UCSD-AML1 (cell line): ENCODE measurements at regions not wholly inside any gene's neighbourhood (a gene's known extent, or its start where the extent isn't known, plus 50 kb on each side); places are given as distances from the start of the nearest gene placed in this dataset.
"Not testable (repeated sequence)": the region's sequence is repeated elsewhere in the genome, so short reads cannot be mapped to it uniquely, and the experiment has no call there.

Experiments used
- DNase-seq: peaks from one replicate; lab custom pipeline; 2025; ENCODE audit not compliant: unreplicated experiment; lab: John Stamatoyannopoulos, UW

DNA sequence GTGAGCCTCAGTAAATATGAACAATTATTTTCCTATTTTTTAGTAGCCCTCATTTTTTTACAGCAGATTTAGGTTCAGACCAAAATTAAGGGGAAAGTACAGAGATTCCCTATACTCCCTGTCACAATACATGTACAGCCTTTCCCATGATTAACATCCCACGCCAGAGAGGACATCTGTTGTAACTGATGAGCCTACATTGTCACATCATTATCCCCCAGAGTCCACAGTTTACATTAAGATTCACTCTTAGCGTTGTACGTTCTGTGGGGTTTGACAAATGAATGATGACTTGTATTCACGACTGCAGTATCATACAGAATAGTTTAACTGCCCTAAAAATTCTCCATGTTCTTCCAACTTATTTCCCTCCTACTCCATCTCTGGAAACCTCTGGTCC, 262.3 kb upstream of the MSX2 start:
- no peak for DNase-seq

DNA sequence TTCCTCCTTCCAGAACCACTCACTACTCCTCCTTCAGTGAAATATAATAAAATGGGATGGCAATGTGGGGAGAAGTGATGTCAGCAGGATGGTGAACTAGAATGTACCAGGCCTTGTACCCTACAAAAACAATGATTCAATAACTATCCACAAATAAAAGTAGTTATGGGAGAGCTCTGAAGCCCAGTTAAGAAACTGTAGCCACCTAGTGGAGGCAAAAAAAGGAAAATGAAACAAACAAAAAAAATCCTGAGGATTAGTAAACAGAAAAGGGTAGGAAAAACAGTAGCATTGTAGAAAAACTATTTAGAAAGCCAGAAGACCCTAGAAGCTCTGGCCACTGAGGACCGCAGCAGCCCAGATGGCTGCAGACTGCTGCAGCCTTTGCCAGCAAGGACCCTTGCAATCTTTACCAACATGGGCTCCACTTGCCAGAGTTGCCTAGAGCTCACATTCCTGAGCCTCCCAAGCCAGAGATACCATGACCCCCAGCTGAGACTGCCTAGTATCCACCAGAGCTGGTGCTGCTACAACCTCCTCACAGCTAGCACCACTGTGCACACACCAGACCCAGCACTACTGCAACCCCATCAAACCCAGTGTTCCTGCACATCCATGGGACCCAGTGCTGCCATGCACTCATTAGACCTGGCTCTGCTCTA, 259.7 kb upstream of the MSX2 start:
- DNase-seq, result no peak

DNA sequence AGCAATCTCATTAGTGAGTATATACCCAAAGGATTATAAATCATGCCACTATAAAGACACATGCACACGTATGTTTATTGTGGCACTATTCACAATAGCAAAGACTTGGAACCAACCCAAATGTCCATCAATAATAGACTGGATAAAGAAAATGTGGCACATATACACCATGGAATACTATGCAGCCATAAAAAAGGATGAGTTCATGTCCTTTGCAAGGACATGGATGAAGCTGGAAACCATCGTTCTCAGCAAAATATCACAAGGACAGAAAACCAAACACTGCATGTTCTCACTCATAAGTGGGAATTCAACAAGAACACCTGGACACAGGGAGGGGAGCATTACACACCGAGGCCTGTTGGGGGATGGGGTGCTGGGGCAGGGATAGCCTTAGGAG, 252.9 kb upstream of the MSX2 start:
- not testable (repeated sequence) for DNase-seq

DNA sequence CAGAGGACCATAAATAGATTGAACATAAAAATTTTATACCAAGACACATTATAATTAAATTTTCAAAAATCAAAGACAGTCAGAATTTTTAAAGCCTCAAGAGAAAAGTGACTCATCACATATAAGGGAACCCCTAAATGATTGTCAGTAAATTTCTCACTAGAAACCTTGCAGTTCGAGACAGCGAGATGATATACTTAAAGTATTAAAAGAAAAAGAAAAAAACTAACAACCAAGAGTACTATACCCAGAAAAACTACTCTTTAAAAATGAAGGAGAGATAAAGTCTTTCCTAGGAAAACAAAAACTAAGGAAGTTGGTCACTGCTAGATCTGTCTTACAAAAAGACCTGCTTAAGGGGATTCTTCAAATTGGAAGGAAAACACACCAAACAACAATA, 251.4 kb upstream of the MSX2 start:
- DNase-seq, result no peak

DNA sequence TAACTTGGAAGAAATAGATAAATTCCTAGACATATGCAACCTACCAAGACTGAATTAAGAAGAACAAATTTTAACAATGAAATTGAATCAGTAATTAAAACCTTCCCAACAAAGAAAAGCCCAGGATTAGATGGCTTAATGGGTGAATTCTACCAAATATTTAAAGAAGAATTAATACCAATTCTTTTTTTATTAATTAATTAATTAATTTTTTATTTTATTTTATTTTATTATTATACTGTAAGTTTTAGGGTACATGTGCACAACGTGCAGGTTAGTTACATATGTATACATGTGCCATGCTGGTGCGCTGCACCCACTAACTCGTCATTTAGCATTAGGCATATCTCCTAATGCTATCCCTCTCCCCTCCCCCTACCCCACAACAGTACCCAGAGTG, 248.4 kb upstream of the MSX2 start:
- DNase-seq, result not testable (repeated sequence)

DNA sequence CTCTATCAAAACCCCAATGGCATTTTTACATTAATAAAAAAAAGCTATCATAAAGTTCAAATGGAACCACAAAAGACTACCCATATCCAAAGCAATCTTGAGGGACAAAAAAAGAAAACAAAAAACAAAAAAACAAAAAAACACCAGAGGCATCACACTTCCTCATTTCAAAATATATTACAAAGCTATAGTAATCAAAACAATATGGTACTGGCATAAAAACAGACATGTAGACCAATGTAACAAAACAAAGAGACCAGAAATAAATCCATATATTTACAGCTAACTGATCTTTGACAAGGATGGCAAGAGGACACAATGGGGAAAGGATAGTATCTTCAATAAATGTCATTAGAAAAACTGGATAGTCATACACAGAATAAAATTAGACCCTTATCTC, 245.1 kb upstream of the MSX2 start:
- no peak for DNase-seq

DNA sequence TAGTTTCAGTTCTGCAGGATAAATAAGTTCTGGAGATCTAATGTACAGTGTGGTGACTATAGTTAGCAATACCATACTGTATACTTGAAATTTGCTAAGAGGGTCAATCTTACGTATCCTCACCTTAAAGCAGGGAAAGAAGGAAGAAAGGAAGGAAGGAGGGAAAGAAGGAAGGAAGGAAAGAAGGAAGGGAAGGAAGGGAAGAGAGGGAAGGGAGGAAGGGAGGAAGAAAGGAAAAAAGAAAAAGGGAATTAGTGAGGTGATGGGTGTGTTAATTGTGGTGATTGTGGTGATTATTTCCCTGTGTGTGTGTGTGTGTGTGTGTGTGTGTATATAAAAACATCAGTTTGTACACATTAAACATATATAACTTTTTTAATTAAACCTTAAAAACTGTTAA, 242.6 kb upstream of the MSX2 start:
- DNase-seq, result no peak

DNA sequence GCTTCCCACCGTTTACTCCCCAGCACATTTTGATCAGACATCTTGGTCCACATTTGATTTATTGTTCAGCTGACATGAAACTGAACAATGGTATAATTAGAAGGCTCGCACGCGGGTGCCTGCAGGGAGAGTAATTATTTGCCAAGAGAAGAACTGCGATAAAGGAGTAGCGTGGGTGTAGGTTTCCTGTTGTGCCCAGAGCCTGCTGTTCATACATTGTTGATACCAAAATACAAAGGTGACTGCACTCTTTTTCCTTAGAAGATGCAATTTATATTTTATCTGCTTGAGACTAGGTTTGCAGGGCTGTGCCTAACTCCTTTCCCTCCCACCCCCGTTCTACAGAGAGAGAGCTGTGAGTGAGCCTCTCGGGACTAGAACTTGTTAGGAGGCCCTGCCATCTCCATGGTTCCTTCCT, 241.8 kb upstream of the MSX2 start:
- DNase-seq, result no peak

DNA sequence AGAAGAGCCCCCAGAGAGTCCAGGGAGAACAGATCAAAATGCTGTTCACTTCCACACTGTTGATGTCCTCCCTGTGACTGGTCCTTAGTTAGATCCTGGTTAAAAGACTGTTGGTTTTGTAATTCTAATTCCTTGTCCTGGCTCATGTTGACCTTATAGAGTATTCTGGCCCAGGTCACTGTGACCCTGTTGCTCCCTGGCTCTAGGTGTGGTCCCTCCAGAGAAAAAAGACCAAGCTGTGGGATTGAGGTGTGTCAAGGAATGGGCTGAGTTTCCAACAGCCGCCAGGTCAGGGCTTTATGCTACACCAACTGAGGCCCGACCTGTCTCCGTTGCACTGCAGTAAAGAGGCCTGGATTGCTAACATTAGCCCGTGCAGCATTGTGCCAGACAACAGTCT, 241.0 kb upstream of the MSX2 start:
- no peak for DNase-seq

DNA sequence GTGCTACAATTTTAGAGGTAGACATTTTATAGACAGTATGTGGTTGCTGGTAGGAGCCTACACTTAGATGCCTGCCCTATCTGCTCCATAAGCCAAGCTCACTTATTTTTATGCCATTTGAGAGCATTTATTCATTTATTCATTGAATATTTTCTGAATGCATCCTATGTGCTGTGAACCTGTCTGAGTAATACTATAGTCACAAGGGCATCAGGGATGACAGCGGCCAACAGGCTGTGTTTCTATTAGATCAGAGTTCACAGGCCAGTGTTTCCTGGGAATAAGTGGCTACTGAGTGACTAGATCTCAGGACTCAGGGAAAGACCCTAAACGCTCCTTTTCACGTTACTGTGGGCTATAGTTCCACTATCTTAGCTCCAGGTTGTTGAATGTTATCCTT, 235.2 kb upstream of the MSX2 start:
- no peak for DNase-seq

DNA sequence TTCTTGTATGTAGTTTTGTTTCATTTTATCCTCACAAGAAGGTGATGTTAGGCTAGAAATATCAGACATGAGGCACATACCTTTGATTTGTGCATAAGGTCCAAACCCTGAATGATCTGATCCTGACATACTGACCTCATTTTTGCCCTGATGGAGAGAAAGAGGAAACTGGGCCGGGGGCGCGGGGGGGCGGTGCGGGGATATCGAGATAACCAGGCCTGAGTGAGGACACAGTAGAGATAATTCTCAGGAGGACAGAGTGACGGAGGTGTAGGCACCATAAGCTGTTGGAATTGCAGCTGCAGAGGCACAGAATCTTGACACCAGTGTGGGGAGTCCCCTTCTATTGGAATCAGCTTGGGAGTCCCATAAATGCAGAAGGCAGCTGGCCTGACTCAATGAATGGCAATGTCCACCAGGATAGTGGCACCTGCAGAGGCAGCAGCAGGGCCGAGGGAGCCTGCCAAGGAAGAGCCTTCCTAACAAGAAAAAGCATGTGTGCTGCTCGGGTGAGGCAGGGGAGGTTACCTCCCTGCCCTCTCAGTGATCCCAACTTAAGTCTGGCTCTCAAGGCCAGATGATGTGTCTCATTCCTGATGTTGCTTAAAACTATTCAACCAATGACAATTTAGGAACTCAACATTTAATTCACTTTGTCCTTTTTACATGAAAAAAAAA, 234.3 kb upstream of the MSX2 start:
- DNase-seq, result no peak

DNA sequence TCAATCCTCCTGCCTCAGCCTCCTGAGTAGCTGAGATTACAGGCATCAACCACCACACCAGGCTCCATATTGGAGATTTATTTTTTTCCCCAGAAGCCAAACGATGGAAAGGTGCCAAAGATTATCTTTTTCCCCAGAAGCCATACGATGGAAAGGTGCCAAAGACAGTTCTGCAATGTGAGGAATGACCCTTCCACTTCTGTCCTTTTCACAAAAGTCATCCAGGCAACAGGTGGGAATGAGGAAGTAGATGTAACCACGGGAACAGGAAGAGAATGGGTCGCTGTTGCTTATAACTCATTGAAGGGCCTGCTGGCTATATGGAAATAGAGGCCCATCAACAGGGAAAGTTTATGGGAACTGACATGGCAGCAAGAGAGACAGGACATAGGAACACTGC, 233.7 kb upstream of the MSX2 start:
- DNase-seq, result no peak

DNA sequence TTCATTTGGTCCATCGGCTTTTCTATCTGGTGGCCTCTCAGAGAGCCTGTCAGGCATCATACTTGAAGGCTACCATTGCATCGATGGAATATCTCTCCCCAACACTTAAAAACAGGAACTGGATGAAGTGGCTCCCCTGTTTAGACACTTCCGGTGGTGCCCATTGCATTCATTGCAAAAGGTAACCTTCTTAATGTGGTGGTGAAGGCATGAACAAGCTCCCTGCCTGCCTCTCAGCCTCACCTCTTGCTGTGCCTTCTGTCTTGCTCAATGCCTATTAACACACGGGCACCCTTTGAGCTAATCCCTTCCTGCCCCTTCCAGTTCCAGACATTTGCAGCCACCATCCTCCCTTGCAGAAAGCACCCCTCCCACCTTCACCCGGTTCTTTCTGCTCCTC, 233.1 kb upstream of the MSX2 start:
- no peak for DNase-seq

DNA sequence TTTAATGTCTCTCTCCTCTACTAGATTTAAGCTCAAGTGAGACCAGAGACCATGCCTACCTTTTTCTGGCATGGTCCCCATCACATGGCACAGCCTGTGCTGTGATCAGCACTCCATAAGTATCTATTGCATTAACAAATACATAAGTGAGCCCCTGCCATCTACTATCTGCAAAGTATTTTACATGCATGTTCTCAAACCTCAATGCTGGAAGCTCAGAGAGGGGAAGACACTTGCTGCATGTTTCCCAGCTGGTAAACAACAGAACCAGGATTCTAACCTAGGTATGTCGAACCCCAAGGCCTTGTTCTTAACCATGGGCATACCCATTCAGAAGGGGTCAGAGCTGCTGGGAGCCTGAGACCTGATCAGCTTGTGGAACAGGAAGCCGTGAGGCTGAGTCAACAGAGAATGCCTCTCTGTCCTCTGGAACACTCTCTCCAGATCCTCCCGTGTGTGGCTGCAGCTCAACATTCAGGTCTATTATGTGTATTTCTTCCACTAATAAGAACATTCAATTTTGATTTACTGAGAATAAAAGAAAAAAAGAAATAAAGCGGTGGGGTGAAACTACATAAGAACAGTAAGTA, 232.5 kb upstream of the MSX2 start:
- no peak for DNase-seq

DNA sequence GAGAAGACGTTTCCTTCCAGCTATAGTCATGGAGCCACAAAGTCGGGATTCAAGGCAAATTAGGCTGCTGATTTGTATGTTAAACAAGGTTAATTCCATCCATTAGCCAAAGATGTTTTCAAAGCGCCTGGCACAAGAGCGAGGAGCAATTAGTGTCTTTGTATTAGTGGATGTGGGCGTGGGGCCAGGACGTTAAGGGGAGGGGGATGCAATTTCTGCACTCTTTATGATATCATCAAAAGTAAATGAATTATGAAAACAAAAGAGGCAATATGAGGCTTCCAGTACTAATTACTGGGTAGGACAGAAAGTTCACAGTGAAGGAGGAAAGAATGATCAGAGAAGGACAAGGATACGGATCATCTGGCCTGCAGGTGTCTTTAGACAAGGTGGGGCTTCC, 230.9 kb upstream of the MSX2 start:
- DNase-seq, result no peak

DNA sequence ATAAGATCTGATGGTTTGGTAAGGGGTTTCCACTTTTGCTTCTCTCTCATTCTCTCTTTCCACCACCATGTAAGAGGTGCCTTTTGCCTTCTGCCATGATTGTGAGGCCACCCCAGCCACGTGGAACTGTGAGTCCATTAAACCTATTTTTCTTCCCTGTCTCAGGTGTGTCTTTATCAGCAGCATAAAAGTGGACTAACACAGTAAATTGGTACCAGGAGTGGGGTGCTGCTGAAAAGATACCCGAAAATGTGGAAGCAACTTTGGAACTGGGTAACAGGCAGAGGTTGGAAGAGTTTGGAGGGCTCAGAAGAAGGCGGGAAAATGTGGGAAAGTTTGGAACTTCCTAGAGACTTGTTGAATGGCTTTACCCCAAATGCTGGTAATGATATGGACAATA, 226.4 kb upstream of the MSX2 start:
- not testable (repeated sequence) for DNase-seq

DNA sequence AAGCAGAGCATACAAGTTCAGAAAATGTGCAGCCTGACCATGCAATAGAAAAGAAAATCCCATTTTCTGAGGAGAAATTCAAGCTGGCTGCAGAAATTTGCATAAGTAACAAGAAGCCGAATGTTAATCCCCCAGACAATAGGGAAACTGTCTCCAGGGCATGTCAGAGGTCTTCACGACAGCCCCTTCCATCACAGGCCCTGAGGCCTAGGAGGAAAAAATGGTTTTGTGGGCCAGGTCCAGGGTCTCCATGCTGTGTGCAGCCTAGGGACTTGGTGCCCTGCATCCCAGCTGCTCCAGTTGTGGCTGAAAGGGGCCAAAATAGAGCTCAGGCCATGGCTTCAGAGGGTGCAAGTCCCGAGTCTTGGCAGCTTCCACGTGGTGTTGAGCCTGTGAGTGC, 225.8 kb upstream of the MSX2 start:
- not testable (repeated sequence) for DNase-seq

DNA sequence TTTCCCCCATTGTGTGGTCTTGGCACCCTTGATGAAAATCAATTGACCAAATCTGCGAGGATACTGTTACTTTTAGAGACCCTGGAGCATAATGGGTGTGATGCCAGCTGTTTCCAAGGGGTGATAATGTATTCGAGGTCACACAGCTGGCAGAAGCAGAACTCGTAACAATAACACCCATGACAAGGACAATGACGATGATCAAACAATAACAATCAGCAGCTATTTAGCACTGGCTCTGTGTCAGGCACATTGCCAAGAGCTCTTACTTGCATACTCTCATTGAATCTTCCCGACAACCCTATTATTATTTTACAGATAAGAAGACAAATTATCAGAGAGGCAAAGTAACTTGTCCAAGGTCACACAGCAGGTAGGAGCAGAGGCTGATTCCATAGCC, 223.7 kb upstream of the MSX2 start:
- no peak for DNase-seq

DNA sequence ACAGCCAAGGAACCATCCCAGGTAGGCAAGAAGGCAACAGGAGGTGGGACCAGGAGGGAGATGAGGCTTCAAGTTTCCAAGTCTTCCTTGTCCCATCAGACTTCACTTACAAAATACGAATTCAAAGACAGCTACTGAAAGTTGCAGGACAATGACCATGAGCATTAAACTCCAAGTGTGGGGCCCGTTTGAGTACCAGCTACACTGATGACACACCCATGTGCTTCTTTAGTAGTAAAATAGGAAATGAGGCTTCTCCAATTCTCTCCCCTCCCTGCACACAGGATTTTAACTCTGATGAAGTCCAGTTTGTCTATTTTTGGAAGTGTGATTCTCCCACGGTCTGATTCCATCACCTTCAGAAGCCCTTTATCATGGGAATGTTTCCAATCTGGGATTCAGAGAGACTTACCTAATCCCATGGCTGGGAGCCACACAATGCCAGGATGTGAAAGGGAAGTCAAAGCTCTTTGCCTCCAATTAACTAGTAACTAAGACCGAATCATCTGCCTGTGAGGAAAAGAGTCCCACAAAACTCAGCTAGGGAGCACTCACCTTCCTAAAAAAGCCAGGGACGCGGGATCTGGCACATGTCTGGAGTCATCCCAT, 222.8 kb upstream of the MSX2 start:
- no peak for DNase-seq

DNA sequence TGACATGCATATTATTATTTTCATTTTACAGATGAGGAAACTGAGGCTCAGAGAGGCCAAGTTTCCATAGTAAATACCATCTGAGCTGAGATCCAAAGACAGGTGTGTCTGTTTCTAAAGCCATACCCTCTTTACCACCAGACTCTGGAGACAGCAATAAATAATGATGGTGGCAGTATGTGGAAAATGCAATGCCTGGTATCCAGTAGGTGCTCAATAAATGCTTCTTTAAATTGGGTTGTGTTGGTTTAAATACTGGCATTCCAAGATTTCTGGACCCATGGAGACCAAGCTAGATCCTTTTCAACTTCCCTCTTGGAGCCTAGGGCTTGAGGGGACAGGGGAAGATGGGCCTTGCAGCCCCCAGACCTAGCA, 221.3 kb upstream of the MSX2 start:
- no peak for DNase-seq

DNA sequence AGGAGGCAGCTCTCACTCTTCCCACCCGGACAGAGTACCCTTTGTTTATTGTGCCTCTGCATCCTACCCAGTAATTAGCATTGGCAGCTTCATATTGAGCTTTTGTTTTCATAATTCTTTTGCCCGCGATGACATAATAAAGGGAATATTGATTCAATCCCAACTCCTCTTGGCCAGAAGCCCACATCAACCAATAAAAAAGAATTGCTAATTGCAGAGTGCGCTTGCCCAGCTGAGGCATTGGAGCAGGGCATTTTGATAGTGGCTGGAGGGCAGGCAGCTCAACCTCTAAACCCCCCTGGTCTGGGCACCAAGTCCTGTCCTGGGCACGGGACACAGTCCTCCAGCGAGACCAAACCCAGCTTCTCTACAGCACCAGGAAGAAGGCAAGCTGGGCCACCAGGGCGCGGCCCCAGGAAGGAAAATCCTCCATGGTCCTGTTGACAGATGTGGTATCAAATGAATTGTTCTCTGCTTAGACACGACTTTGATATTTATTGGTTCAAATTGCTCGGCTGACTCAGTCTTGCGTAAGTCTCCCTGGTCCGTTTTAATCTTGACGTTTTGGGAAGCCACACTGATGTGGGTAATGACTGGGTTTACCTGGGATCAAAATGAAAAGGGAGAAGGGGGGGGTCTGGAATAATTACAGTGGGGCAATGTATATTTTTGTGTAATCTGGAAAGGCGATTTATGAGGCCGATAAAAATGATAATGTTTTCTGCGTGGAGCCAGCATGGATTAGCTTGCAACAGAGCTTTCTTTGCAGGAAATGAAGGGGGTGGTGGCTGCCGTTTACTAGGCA, 220.7 kb upstream of the MSX2 start:
- DNase-seq, result no peak
